ENCODE measurements at regions not wholly inside any gene's neighbourhood (a gene's known extent, or its start where the extent isn't known, plus 50 kb on each side); places are given as distances from the start of the nearest gene placed in this dataset.

DNA sequence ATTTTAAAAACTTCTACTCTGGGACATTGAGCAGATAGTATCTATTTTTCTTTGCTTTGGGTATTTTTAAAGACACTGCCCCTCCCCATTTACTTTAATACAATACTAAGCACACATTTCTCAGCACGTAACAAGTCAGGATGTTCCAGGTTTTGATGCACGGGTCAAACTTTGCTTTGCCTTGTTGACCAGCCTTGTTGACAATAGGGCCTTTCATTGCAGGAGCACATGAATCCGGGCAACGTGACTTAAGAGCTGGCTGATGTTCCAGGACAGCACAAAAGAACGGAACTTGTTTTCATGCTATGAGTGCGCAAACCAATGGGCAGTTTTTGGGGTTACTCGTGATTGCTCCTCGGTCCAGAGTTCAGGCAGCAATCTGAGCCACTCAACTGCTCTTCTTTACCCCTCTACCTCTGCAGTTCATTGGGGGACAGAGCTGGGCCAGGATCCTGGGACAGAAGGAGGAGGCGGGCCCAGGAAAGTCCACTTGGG lies 78.6 kb upstream of the SLC22A16 start:
- no peaks in the 10 kb centered on the region for H3K4me1 ChIP-seq (ENCODE audit: control insufficient read depth in 5 of 5, insufficient read depth in 5 of 5, low read length in 5 of 5)
- WGBS, 2 donors: 83 to 84% methylated on average over 9 of the region's 9 CpGs

DNA sequence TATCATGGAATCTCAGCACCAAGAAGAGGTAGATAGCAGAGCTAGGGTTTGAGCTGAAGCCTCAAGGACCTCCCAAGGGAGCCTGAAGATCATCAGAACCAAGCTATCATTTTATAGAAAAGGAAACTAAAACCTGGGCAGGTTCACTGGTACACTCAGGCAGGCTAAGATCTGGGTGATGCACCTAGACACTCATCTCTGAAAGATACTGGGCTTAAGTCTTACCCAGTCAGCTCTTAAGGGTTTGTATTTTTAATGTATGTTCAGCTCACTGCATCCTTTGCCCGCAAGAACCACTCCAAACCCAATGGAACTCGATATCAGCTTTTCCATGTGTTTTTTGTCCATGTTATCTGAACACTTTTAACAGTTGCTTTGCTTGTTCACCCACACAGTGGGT lies 78.0 kb upstream of the SLC22A16 start:
- H3K9ac ChIP-seq (ENCODE audit: insufficient read depth in 1 of 2, low read length in 2 of 2): no peak overlapping the region
- H3K27ac ChIP-seq (ENCODE audit: low read depth in 1 of 2, low read length in 1 of 2): no peak overlapping the region
- H3K36me3 ChIP-seq (ENCODE audit: control insufficient read depth in 4 of 4, insufficient read depth in 4 of 4, low read length in 4 of 4): no peaks in the 10 kb centered on the region
- H3K4me3 ChIP-seq: no peak overlapping the region
- peaks cover 0 to 17% (median 0%) of the 10 kb centered on the region in 4 donors for H3K9me3 ChIP-seq (ENCODE audit: control insufficient read depth in 4 of 4, insufficient read depth in 3 of 4, low read length in 3 of 4)
- TF ChIP-seq, protein P1, sequence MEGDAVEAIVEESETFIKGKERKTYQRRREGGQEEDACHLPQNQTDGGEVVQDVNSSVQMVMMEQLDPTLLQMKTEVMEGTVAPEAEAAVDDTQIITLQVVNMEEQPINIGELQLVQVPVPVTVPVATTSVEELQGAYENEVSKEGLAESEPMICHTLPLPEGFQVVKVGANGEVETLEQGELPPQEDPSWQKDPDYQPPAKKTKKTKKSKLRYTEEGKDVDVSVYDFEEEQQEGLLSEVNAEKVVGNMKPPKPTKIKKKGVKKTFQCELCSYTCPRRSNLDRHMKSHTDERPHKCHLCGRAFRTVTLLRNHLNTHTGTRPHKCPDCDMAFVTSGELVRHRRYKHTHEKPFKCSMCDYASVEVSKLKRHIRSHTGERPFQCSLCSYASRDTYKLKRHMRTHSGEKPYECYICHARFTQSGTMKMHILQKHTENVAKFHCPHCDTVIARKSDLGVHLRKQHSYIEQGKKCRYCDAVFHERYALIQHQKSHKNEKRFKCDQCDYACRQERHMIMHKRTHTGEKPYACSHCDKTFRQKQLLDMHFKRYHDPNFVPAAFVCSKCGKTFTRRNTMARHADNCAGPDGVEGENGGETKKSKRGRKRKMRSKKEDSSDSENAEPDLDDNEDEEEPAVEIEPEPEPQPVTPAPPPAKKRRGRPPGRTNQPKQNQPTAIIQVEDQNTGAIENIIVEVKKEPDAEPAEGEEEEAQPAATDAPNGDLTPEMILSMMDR (IDR thresholded peaks at IDR 0.05; ENCODE audit: control extremely low read depth, extremely low read depth): no peak
- H3K4me1 ChIP-seq (ENCODE audit: control insufficient read depth in 5 of 5, insufficient read depth in 5 of 5, low read length in 5 of 5): no peaks in the 10 kb centered on the region
- no peak for DNase-seq
- ATAC-seq (ENCODE audit: insufficient read depth, low FRiP score): no peak
- WGBS, 2 donors: 94 to 100% methylated on average over 2 of the region's 2 CpGs
- no peaks in the 10 kb centered on the region for H3K27me3 ChIP-seq (ENCODE audit: control insufficient read depth in 3 of 3, insufficient read depth in 3 of 3, low read length in 2 of 3)

More for the DNA sequence above, 78.6 kb upstream of the SLC22A16 start:
- Histone ChIP-seq H3K9me3 (ENCODE audit: control insufficient read depth in 4 of 4, insufficient read depth in 3 of 4, low read length in 3 of 4) (peaks cover 0 to 16% (median 0%) of the 10 kb centered on the region in 4 donors), H3K27me3 (ENCODE audit: control insufficient read depth in 3 of 3, insufficient read depth in 3 of 3, low read length in 2 of 3) (no peaks in the 10 kb centered on the region), H3K9ac (ENCODE audit: insufficient read depth in 1 of 2, low read length in 2 of 2) (no peak overlapping the region), H3K4me3 (no peak overlapping the region), H3K36me3 (ENCODE audit: control insufficient read depth in 4 of 4, insufficient read depth in 4 of 4, low read length in 4 of 4) (no peaks in the 10 kb centered on the region), H3K27ac (ENCODE audit: low read depth in 1 of 2, low read length in 1 of 2) (no peak overlapping the region)
- TF ChIP-seq, protein P1 (IDR thresholded peaks at IDR 0.05; ENCODE audit: control extremely low read depth, extremely low read depth): no peak
- ATAC-seq (ENCODE audit: insufficient read depth, low FRiP score): no peak
- no peak for DNase-seq

DNA sequence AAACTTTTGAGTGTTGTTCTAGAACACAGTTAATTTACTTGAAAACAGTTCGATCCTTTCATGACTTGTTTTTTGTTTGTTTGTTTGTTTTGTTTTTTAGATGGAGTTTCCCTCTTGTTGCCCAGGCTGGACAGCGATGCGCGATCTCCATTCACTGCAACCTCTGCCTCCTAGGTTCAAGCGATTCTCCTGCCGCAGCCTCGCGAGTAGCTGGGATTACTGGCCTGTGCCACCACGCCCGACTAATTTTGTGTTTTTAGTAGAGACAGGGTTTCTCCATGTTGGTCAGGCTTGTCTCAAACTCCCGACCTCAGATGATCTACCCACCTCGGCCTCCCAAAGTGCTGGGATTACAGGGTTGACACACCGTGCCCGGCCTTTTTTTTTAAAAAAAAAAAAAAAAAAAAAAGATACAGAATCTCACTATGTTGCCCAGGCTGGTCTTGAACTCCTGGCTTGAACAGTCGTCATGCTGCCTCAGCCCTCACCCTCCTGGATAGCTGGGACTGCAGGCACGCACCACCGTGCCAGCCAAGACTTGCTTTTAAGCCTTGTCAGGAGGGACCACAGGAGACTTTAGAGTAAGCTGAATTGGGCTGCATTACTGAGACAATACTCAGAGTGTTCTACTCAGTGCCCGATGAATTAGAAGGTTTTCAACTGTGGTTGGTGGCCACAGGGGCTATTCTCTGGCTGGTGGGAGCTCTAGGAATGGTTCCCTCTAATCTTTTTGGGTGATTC lies 76.7 kb upstream of the SLC22A16 start:
- Histone ChIP-seq H3K9me3 (ENCODE audit: control insufficient read depth in 4 of 4, insufficient read depth in 3 of 4, low read length in 3 of 4) (peaks cover 0 to 19% (median 0%) of the 10 kb centered on the region in 4 donors), H3K4me3 (no peak overlapping the region), H3K9ac (ENCODE audit: insufficient read depth in 1 of 2, low read length in 2 of 2) (no peak overlapping the region), H3K27me3 (ENCODE audit: control insufficient read depth in 3 of 3, insufficient read depth in 3 of 3, low read length in 2 of 3) (no peaks in the 10 kb centered on the region), H3K27ac (ENCODE audit: low read depth in 1 of 2, low read length in 1 of 2) (no peak overlapping the region), H3K4me1 (ENCODE audit: control insufficient read depth in 5 of 5, insufficient read depth in 5 of 5, low read length in 5 of 5) (no peaks in the 10 kb centered on the region), H3K36me3 (ENCODE audit: control insufficient read depth in 4 of 4, insufficient read depth in 4 of 4, low read length in 4 of 4) (no peaks in the 10 kb centered on the region)
- TF ChIP-seq, protein P1 (IDR thresholded peaks at IDR 0.05; ENCODE audit: control extremely low read depth, extremely low read depth): no peak
- DNase-seq (no peak), ATAC-seq (ENCODE audit: insufficient read depth, low FRiP score) (no peak)
- 97 to 98% methylated on average over 18 of the region's 18 CpGs for WGBS, 2 donors

All from lung (tissue), 11 donors.